ENCODE measurements at regions not wholly inside any gene's neighbourhood (a gene's known extent, or its start where the extent isn't known, plus 50 kb on each side); places are given as distances from the start of the nearest gene placed in this dataset.

- no peak overlapping the region for H3K4me3 ChIP-seq (ENCODE audit: control insufficient read depth, low read depth, low read length)
- no peak for TF ChIP-seq CTCF (IDR thresholded peaks at IDR 0.05; ENCODE audit: control insufficient read depth, insufficient read depth, low read depth, low read length, missing control alignments)
- DNase-seq (ENCODE audit: low read depth): no peak
Measured at GRCh38 chr17:33628500-33629346, 335.6 kb upstream of the ASIC2 start.

- H3K4me3 ChIP-seq (ENCODE audit: control insufficient read depth, low read depth, low read length): no peak overlapping the region
- DNase-seq (ENCODE audit: low read depth): no peak
- TF ChIP-seq CTCF (IDR thresholded peaks at IDR 0.05; ENCODE audit: control insufficient read depth, insufficient read depth, low read depth, low read length, missing control alignments): no peak
Measured at GRCh38 chr17:33633446-33633845, 340.4 kb upstream of the ASIC2 start.

GRCh38 chr17:33637534-33637933, 344.4 kb upstream of the ASIC2 start:
- no peak for TF ChIP-seq CTCF (IDR thresholded peaks at IDR 0.05; ENCODE audit: control insufficient read depth, insufficient read depth, low read depth, low read length, missing control alignments)
- no peak for DNase-seq (ENCODE audit: low read depth)

DNA sequence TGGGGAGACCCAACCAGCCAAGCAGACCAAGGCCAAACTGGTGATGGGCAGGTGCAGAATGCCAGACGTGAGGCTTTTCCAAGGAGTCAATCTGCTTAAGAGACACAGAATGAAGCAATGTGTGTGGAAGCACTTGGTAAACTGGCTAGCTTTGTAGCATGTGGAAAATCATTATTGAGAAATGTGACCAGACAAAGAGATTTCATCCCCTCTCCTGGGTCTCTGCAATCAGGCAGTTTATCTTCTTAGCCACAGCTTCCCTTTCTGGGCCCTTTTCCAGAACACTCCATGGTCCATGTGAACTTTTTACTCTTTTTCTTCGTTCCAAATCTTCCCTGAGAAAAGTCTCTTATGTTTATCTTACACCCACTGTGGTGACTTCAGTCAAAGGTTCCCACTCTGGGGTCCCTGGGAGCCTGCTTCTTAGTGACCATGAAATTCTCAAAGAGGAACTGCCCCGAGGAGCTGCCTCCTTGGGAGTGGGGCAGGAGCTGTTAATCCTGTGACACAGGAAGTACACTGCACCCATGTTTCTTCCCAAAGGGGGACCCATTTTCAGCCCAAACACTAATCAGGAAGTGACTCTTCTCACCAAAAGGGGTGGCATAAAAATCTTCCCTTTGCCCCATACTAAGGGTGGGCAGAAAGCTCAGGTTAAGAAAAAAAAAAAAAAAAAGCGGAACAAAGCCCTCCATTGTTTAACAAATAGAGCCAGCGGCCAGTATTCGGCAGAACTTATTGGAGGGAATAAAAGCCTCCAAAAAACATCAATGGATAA, 346.2 kb upstream of the ASIC2 start:
- no peak for DNase-seq (ENCODE audit: low read depth)
- no peak overlapping the region for H3K4me3 ChIP-seq (ENCODE audit: control insufficient read depth, low read depth, low read length)
- no peak for TF ChIP-seq CTCF (IDR thresholded peaks at IDR 0.05; ENCODE audit: control insufficient read depth, insufficient read depth, low read depth, low read length, missing control alignments)

More at GRCh38 chr17:33637534-33637933, 344.4 kb upstream of the ASIC2 start:
- no peak overlapping the region for H3K4me3 ChIP-seq (ENCODE audit: control insufficient read depth, low read depth, low read length)

- no peak for DNase-seq (ENCODE audit: low read depth)
- TF ChIP-seq CTCF (IDR thresholded peaks at IDR 0.05; ENCODE audit: control insufficient read depth, insufficient read depth, low read depth, low read length, missing control alignments): no peak
- no peak overlapping the region for H3K4me3 ChIP-seq (ENCODE audit: control insufficient read depth, low read depth, low read length)
Measured at GRCh38 chr17:33640629-33641028, 347.5 kb upstream of the ASIC2 start.

DNA sequence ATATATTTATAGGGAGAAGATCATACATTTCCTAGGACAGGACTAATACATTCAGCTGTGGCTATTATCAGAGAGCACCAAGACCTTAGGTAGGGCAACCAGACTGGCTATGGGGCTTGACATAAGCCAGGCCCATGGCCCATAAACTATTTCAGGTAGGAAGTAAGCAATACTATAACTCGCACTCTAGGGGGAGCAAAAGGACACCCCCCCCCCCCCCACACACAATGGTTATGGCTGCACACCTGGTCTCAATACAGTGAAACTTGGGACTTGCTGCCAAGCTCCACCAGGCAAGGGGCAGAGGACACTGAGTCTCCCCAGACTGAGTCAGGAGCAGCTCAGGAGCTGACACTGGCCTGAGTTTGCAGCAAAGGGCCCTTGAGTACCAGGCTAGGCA, 348.9 kb upstream of the ASIC2 start:
- no peak for TF ChIP-seq CTCF (IDR thresholded peaks at IDR 0.05; ENCODE audit: control insufficient read depth, insufficient read depth, low read depth, low read length, missing control alignments)
- DNase-seq (ENCODE audit: low read depth): no peak
- H3K4me3 ChIP-seq (ENCODE audit: control insufficient read depth, low read depth, low read length): no peak overlapping the region

All from AG09309 (cell line).